Transverse colon (tissue), 4 donors: ENCODE measurements at regions not wholly inside any gene's neighbourhood (a gene's known extent, or its start where the extent isn't known, plus 50 kb on each side); places are given as distances from the start of the nearest gene placed in this dataset.
"Not testable (repeated sequence)": the region's sequence is repeated elsewhere in the genome, so short reads cannot be mapped to it uniquely, and the experiment has no call there.

Source experiments
- CTCF ChIP-seq, 5 experiments: fragments of 200-600 bp in 3 of 5; fragments of 450-650 bp in 2 of 5; sonication (generic) in 3 of 5; IDR thresholded peaks; 1 replicate in 2 of 5; 2 replicates in 3 of 5; pipeline ENCODE4 v1.5.1; 2016 to 2017; ENCODE audit warnings: antibody characterized with exemption in 5 of 5, inconsistent platforms in 3 of 5, mild to moderate bottlenecking in 2 of 5, moderate library complexity in 1 of 5
- POLR2A ChIP-seq: fragments of 450-650 bp; IDR thresholded peaks from one replicate; pipeline ENCODE4 v1.6.1; 2016; ENCODE audit warnings: antibody characterized with exemption, mild to moderate bottlenecking, moderate library complexity
- POLR2AphosphoS5 ChIP-seq, 3 donors: sonication (generic); formaldehyde crosslinking; IDR thresholded peaks; one replicate each; pipeline ENCODE4 v1.6.1; 2016; ENCODE audit warnings: antibody characterized with exemption in 3 of 3

GRCh38 chr5:7309715-7310114 lies 86.2 kb upstream of the ADCY2 start:
- not testable (repeated sequence) for TF ChIP-seq CTCF (IDR thresholded peaks at IDR 0.05); POLR2A; POLR2AphosphoS5 (IDR thresholded peaks at IDR 0.05)
